Neural progenitor cell (in vitro differentiated cells): ENCODE measurements at regions not wholly inside any gene's neighbourhood (a gene's known extent, or its start where the extent isn't known, plus 50 kb on each side); places are given as distances from the start of the nearest gene placed in this dataset.

ENCODE experiments used
- CTCF ChIP-seq: fragments of 200-600 bp; sonication (generic); IDR thresholded peaks from 2 replicates; pipeline ENCODE4 v1.5.1; 2017; ENCODE audit warnings: antibody characterized with exemption, mild to moderate bottlenecking
- EZH2 ChIP-seq: fragments of 200-600 bp; sonication (generic); IDR thresholded peaks from 2 replicates; pipeline ENCODE4 v1.6.1; 2017; ENCODE audit warnings: antibody characterized with exemption, mild to moderate bottlenecking, moderate library complexity
- EZH2phosphoT487 ChIP-seq: fragments of 200-600 bp; sonication (generic); IDR thresholded peaks from 2 replicates; pipeline ENCODE4 v1.6.1; 2017; ENCODE audit warnings: antibody characterized with exemption

GRCh38 chr2:58560531-58560930 is 319.4 kb upstream of the FANCL start:
- TF ChIP-seq EZH2 (no peak), CTCF (no peak), EZH2phosphoT487 (no peak)
